ENCODE measurements at regions not wholly inside any gene's neighbourhood (a gene's known extent, or its start where the extent isn't known, plus 50 kb on each side); places are given as distances from the start of the nearest gene placed in this dataset.
"Not testable (repeated sequence)": the region's sequence is repeated elsewhere in the genome, so short reads cannot be mapped to it uniquely, and the experiment has no call there.

- DNase-seq (ENCODE audit: low read depth in 2 of 2) = no peak
Measured at GRCh38 chr14:54010981-54011380, 54.4 kb upstream of the BMP4 start.

- DNase-seq (ENCODE audit: low read depth in 2 of 2) = no peak
Measured at GRCh38 chr14:54023027-54023426, 66.4 kb upstream of the BMP4 start.

GRCh38 chr14:54025661-54026060 lies 69.0 kb upstream of the BMP4 start:
- DNase-seq (ENCODE audit: low read depth in 2 of 2) = no peak

DNA sequence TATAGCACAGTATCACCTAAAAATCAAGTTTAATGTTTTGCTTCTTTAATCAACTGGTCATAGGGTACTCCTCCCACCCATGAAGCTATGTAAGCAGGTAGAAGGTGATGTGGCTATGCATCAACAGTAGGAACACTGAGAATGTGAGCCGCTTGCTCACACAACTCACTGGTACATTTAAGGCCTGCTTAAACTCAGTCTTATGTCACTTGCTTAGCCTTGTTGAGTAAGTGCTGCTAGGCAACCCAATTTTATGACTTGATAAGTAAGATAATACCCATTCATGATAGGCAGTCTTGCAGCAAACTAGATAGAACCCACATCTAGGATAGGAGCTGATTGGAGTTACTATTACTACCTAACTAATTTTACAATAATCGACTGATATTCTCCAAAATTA lies 70.0 kb upstream of the BMP4 start:
- DNase-seq (ENCODE audit: low read depth in 2 of 2) = no peak

- DNase-seq (ENCODE audit: low read depth in 2 of 2) = not testable (repeated sequence)
Measured at GRCh38 chr14:54030996-54031395, 74.4 kb upstream of the BMP4 start.

GRCh38 chr14:54033285-54033684 lies 76.7 kb upstream of the BMP4 start:
- DNase-seq (ENCODE audit: low read depth in 2 of 2) = not testable (repeated sequence)

DNA sequence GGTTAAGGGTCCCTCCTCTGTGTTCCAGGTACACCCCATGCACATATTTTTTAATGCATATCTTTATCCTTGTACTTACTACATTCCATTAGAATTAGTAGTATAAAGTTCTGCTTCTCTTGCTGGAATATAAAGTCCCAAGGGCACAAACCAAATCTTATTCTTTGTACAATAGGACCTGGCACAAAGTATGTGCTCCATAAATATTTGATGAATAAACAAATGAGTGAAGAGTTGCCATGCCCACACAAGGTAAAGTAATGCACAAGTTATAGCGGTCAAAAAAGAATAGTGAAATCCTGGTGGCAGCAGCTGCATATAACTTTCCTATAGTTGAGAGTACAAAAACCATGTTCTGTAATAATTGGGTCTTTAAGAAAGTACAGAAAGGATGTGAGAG lies 82.1 kb upstream of the BMP4 start:
- DNase-seq (ENCODE audit: low read depth in 2 of 2) = no peak

- DNase-seq (ENCODE audit: low read depth in 2 of 2) = no peak
Measured at GRCh38 chr14:54039311-54039710, 82.7 kb upstream of the BMP4 start.

- no peak for DNase-seq (ENCODE audit: low read depth in 2 of 2)
Measured at GRCh38 chr14:54040846-54041245, 84.2 kb upstream of the BMP4 start.

GRCh38 chr14:54046250-54046649 lies 89.6 kb upstream of the BMP4 start:
- DNase-seq (ENCODE audit: low read depth in 2 of 2) = no peak

- DNase-seq (ENCODE audit: low read depth in 2 of 2) = no peak
Measured at GRCh38 chr14:54047645-54048308, 91.2 kb upstream of the BMP4 start.

GRCh38 chr14:54048311-54048710 lies 91.7 kb upstream of the BMP4 start:
- DNase-seq (ENCODE audit: low read depth in 2 of 2) = no peak

DNA sequence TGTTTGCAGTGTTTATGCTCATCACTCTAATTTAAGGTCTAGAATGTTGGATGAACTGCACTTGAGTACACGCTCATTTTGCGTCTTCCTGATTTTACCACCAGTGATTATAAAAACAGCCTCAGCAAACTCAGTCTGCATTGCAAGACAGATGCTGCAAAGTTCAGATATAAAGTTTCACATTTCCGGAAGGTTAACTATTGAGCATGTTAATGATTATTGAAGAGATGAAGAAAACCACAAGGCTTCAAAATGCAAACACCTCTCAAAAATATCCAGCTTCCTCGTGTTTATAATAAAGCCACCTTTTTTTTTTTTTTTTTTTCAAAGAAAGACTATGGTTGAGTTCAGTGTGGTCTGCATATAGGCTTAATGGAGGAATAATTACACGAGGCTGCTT lies 92.1 kb upstream of the BMP4 start:
- no peak for DNase-seq (ENCODE audit: low read depth in 2 of 2)

GRCh38 chr14:54050759-54051158 lies 94.1 kb upstream of the BMP4 start:
- DNase-seq (ENCODE audit: low read depth in 2 of 2) = no peak

GRCh38 chr14:54052696-54053385 lies 96.2 kb upstream of the BMP4 start:
- DNase-seq (ENCODE audit: low read depth in 2 of 2) = no peak

DNA sequence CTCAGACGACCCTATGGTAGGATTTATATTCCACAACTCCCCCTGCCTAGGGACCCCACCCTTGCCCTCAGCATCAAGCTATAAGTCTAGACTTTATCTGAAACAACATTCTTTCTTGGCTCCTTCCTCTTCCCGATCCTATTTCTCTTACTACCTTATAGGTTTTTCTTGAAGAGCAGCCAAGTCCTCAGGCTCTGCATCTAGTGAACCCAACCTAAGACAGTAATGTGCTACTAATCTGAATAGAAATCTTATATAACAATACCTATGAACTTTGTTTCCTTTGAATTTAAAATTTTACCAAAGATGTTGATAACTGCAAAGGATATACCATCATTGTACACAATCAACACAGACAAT lies 96.7 kb upstream of the BMP4 start:
- DNase-seq (ENCODE audit: low read depth in 2 of 2) = no peak

GRCh38 chr14:54058505-54058904 lies 101.9 kb upstream of the BMP4 start:
- no peak for DNase-seq (ENCODE audit: low read depth in 2 of 2)

DNA sequence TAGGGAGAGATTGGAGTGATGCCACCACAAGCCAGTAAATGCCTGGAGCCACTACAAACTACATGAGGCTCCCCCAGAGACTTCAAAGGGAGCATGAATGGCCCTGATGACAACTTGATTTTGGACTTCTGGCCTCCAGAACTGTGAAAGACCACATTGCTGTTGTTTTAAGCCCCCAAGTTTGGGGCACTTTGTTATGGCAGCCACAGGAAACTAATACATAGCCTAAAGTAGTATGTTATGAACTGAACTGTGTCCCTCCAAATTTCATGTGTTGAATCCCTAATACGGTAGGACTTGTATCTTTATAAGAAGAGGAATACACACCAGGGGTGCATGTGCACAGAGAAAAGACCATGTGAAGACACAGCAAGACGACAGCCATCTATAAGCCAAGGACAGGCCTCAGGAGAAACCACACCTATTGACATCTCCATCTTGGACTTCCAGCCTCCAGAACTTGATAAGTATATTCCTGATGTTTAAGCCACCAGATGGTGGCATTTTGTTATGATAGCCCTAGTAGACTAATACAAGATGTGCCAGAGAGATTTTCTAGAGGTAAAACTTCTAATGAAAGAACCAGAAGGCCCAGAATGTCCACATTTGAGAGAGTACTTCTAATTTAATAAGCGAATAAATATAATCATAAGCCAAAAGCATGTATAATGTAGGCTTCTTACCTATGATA lies 127.1 kb upstream of the BMP4 start:
- DNase-seq (ENCODE audit: low read depth in 2 of 2) = no peak

DNA sequence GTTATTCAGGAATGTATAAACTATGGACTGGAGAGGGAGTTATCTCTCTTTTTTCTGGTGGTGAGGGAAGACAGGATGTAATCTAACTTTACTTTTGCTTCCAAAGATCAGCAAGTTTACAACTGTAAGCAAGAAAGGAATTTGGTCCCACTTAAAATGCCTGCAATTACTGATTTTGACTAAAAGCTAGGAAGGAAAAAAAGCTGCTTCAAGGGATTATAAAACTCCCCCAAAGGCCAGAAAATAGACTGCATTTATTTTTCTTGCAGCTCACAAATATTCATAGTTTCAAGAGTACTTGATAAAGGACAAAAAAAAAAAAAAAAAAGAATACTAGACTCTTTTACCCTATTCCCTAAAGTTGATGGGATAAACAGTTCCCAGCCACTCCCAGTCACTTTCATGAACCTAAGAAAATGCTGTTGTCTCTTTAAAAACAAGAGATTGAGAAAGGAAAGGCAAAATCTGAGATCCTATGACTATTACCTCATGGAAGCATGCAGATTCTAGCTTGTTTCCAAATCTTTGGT lies 128.7 kb upstream of the BMP4 start:
- DNase-seq (ENCODE audit: low read depth in 2 of 2) = no peak

- no peak for DNase-seq (ENCODE audit: low read depth in 2 of 2)
Measured at GRCh38 chr14:54085841-54086240, 129.2 kb upstream of the BMP4 start.

DNA sequence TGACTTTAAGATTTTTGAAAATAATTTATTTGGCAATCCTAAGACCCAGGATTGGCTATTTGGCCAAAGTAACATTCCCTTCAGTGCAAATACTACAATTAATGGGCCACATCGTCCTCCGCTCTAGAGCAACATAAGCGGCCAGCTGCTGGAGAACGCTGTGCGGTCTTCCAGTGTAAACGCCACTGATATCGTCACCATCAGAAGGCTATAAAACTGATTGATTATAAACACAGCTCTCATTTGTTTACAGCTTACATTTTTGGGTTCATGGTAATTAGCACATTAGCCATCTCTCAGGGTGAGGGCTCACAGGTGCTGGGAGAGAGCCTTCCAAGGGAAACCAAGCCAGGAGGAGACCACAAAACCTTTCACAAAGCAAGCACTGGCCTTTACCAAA lies 130.1 kb upstream of the BMP4 start:
- no peak for DNase-seq (ENCODE audit: low read depth in 2 of 2)

GRCh38 chr14:54087376-54087775 lies 130.8 kb upstream of the BMP4 start:
- no peak for DNase-seq (ENCODE audit: low read depth in 2 of 2)

GRCh38 chr14:54088271-54088670 lies 131.6 kb upstream of the BMP4 start:
- DNase-seq (ENCODE audit: low read depth in 2 of 2) = no peak

All from activated CD4-positive, alpha-beta T cell treated with anti-CD3 and anti-CD28 coated beads for 24 hours (primary cell).